Nephron progenitor cell (in vitro differentiated cells): ENCODE measurements at regions not wholly inside any gene's neighbourhood (a gene's known extent, or its start where the extent isn't known, plus 50 kb on each side); places are given as distances from the start of the nearest gene placed in this dataset.
A peak's percentile ranks its signal among the peaks of the same experiment; 100 is the strongest.

Source experiments
- DNase-seq: peaks from one replicate; pipeline ENCODE4 v3.0.0; 2021
- H3K27ac Mint-ChIP-seq: 2 replicates; pipeline ENCODE4 v1.8.0; 2021; ENCODE audit warnings: mild to moderate bottlenecking, moderate library complexity, mixed read lengths
- H3K27me3 Mint-ChIP-seq: 2 replicates; pipeline ENCODE4 v1.8.0; 2021; ENCODE audit warnings: mild to moderate bottlenecking, low read depth, mixed read lengths; ENCODE audit not compliant: poor library complexity
- H3K36me3 Mint-ChIP-seq: 2 replicates; pipeline ENCODE4 v1.8.0; 2021; ENCODE audit warnings: low read depth, mixed read lengths
- H3K4me1 Mint-ChIP-seq: 2 replicates; pipeline ENCODE4 v1.8.0; 2021; ENCODE audit warnings: mixed read lengths
- H3K4me3 Mint-ChIP-seq: 2 replicates; pipeline ENCODE4 v1.8.0; 2021; ENCODE audit warnings: mild to moderate bottlenecking, moderate library complexity, mixed read lengths
- H3K9me3 Mint-ChIP-seq: 2 replicates; pipeline ENCODE4 v1.8.0; 2021; ENCODE audit warnings: mild to moderate bottlenecking, moderate library complexity, mixed read lengths
- CTCF ChIP-seq: fragments of 200-600 bp; sonication (generic); IDR thresholded peaks from 2 replicates; pipeline ENCODE4 v1.5.0; 2021; ENCODE audit warnings: antibody characterized with exemption

DNA sequence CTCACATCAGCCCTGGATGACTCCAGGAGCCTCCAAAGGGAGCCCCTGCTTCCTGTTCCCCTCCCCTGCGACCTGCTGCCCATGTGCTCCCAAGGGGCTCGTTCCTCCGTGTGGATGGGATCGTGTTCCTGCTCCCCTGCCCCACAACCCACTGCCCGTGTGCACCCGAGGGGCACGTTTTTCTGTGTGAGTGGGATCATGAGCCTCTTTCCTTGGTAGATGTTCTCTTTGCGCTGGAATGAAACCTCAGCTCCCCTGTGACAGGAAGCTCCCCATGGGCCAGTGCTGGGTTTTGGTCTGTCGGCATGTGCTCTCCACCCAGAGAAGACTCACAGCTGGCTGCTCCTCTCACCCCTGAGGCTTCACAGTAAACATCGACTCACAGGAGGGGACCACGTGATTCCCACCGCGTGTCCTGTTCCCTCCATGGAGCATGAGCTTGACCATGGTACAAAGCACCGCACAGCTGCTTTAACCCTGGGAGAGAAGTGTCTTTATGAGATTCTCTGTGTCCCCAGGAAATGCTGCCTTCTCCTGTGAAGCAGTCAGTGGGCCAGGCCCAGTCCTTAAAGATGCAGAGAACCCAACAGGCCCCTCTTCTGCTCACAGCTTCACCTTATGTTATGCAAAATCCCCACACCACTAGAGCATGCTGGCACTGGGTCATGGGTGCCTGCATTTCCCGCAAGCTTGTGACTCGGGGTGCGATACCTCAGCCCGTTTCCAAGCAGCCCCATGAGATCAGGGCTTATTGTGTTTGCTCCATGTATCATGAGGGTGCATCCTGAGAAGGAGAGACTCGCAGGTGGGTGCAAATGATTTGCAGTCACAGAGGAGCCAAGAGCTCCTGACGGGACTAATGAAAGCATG, 215.1 kb downstream of the ERMARD start:
- H3K4me3 Mint-ChIP-seq = no peak overlapping the region
- no peak for DNase-seq
- H3K36me3 Mint-ChIP-seq = peaks cover 22% of the 10 kb centered on the region
- peaks cover 31% of the 10 kb centered on the region for H3K4me1 Mint-ChIP-seq
- peaks cover 20% of the 10 kb centered on the region for H3K9me3 Mint-ChIP-seq
- H3K27ac Mint-ChIP-seq = no peak overlapping the region
- H3K27me3 Mint-ChIP-seq = peaks cover 17% of the 10 kb centered on the region
- no peak for TF ChIP-seq CTCF

GRCh38 chr6:169965657-169966311, 214.4 kb downstream of the ERMARD start:
- Mint-ChIP-seq H3K27me3 (peaks cover 17% of the 10 kb centered on the region), H3K4me3 (no peak overlapping the region), H3K27ac (no peak overlapping the region), H3K9me3 (peaks cover 20% of the 10 kb centered on the region), H3K4me1 (peaks cover 39% of the 10 kb centered on the region), H3K36me3 (peaks cover 22% of the 10 kb centered on the region)
- no peak for DNase-seq
- TF ChIP-seq CTCF = no peak

- no peak for DNase-seq
- peaks cover 20% of the 10 kb centered on the region for H3K9me3 Mint-ChIP-seq
- H3K27ac Mint-ChIP-seq = no peak overlapping the region
- peaks cover 17% of the 10 kb centered on the region for H3K27me3 Mint-ChIP-seq
- H3K4me3 Mint-ChIP-seq = no peak overlapping the region
- TF ChIP-seq CTCF = no peak
- H3K4me1 Mint-ChIP-seq = peaks cover 42% of the 10 kb centered on the region
- H3K36me3 Mint-ChIP-seq = peaks cover 22% of the 10 kb centered on the region
Observed at GRCh38 chr6:169965239-169965638, 213.8 kb downstream of the ERMARD start.

DNA sequence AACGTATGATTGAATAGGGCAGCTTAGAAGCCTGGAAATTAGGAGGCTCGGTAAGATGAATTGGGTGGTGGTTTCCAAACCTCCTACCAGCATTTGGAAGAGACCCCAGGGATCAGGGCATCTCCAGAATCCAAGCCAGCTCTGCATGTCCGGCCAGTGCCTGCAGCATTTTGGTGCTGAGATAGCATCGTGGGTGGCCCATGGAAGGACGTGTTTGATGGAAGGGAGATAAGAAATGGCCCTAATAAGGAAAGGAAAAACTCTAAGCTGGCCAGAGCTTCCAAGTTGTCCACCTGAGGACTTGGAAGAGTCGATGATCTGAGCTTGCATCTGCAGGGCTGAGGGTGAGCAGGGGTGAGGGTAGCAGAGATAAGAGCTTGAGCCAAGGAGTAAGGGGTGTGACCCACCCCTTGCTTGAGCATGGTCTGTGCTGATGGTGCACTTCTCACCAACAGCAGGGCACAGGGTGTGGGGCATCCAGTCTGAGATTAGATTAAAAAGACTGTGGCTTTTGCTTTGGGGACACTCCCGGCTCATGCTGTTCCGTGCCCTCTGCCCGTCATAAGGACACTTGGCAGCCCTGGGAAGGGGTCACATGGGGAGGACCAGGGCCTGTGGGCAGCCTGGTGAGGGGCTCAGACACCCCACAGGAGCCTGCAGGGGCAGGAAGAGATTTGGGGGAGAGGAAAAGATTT, 213.2 kb downstream of the ERMARD start:
- peaks cover 14% of the 10 kb centered on the region for H3K27me3 Mint-ChIP-seq
- H3K4me1 Mint-ChIP-seq = peaks cover 42% of the 10 kb centered on the region
- DNase-seq = no peak
- no peak for TF ChIP-seq CTCF
- no peak overlapping the region for H3K4me3 Mint-ChIP-seq
- H3K27ac Mint-ChIP-seq = no peak overlapping the region
- H3K36me3 Mint-ChIP-seq = peaks cover 22% of the 10 kb centered on the region
- H3K9me3 Mint-ChIP-seq = peaks cover 20% of the 10 kb centered on the region

- H3K27ac Mint-ChIP-seq = no peak overlapping the region
- DNase-seq = no peak
- H3K9me3 Mint-ChIP-seq = peaks cover 20% of the 10 kb centered on the region
- peaks cover 22% of the 10 kb centered on the region for H3K36me3 Mint-ChIP-seq
- TF ChIP-seq CTCF = no peak
- peaks cover 47% of the 10 kb centered on the region for H3K4me1 Mint-ChIP-seq
- H3K4me3 Mint-ChIP-seq = peak overlapping the region; percentile 11
- peaks cover 21% of the 10 kb centered on the region for H3K27me3 Mint-ChIP-seq
Observed at GRCh38 chr6:169963581-169964297, 212.3 kb downstream of the ERMARD start.
